OCI-LY1 (cell line): ENCODE measurements at regions not wholly inside any gene's neighbourhood (a gene's known extent, or its start where the extent isn't known, plus 50 kb on each side); places are given as distances from the start of the nearest gene placed in this dataset.

Experiments used
- CTCF ChIP-seq: fragments of 200-600 bp; sonication (generic), shearing (Covaris generic); IDR thresholded peaks from 2 replicates; pipeline ENCODE4 v1.5.1; 2017; ENCODE audit warnings: mild to moderate bottlenecking, antibody characterized with exemption, low read length, moderate library complexity, mixed read lengths
- EZH2 ChIP-seq: fragments of 200-600 bp; sonication (generic), shearing (Covaris generic); IDR thresholded peaks from 2 replicates; pipeline ENCODE4 v1.8.0; 2017; ENCODE audit warnings: borderline replicate concordance, mixed run types, mild to moderate bottlenecking, antibody characterized with exemption, low read length, moderate library complexity, mixed read lengths

- no peak for TF ChIP-seq CTCF
- TF ChIP-seq EZH2 = no peak
These were observed 62.4 kb upstream of the PDK4 start for GRCh38 chr7:95658676-95659075.
